OCI-LY1 (cell line): ENCODE measurements at regions not wholly inside any gene's neighbourhood (a gene's known extent, or its start where the extent isn't known, plus 50 kb on each side); places are given as distances from the start of the nearest gene placed in this dataset.

Experiments
- H2AFZ ChIP-seq: fragments of 200-600 bp; sonication (generic), shearing (Covaris generic); 2 replicates; pipeline ENCODE4 v1.6.0; 2014; ENCODE audit warnings: antibody characterized with exemption, mild to moderate bottlenecking, low read length
- H3F3A ChIP-seq: fragments of 200-600 bp; sonication (generic), shearing (Covaris generic); 2 replicates; pipeline ENCODE4 v1.6.0; 2014; ENCODE audit warnings: mild to moderate bottlenecking, antibody characterized with exemption, low read length, moderate library complexity; ENCODE audit not compliant: insufficient read depth
- H3K27ac ChIP-seq: fragments of 200-600 bp; sonication (generic); 2 replicates; pipeline ENCODE4 v1.5.1; 2014; ENCODE audit warnings: low read length, mixed run types, mild to moderate bottlenecking, low read depth; ENCODE audit not compliant: poor library complexity, severe bottlenecking
- H3K27me3 ChIP-seq: fragments of 200-600 bp; sonication (generic); 2 replicates; pipeline ENCODE4 v1.6.0; 2014; ENCODE audit warnings: antibody characterized with exemption, mild to moderate bottlenecking, low read length, moderate library complexity; ENCODE audit not compliant: insufficient read depth
- H3K36me3 ChIP-seq: fragments of 200-600 bp; sonication (generic); 2 replicates; pipeline ENCODE4 v1.6.1; 2014; ENCODE audit warnings: mild to moderate bottlenecking, antibody characterized with exemption, low read length, moderate library complexity, mixed read lengths; ENCODE audit not compliant: insufficient read depth
- H3K4me1 ChIP-seq: fragments of 200-600 bp; sonication (generic); 2 replicates; pipeline ENCODE4 v1.5.1; 2014; ENCODE audit warnings: mild to moderate bottlenecking, low read length, moderate library complexity; ENCODE audit not compliant: insufficient read depth, severe bottlenecking
- H3K4me2 ChIP-seq: fragments of 200-600 bp; sonication (generic), shearing (Covaris generic); 2 replicates; pipeline ENCODE4 v1.6.1; 2014; ENCODE audit warnings: low read length
- H3K4me3 ChIP-seq: fragments of 200-600 bp; sonication (generic); 2 replicates; pipeline ENCODE4 v1.5.1; 2014; ENCODE audit warnings: low read length, low read depth, mild to moderate bottlenecking, mixed read lengths; ENCODE audit not compliant: poor library complexity, severe bottlenecking
- H3K79me2 ChIP-seq: fragments of 200-600 bp; shearing (Covaris generic); 2 replicates; pipeline ENCODE4 v1.6.1; 2016; ENCODE audit warnings: mixed run types, low read length, mixed read lengths; ENCODE audit not compliant: insufficient read depth
- H3K9ac ChIP-seq: fragments of 200-600 bp; sonication (generic), shearing (Covaris generic); 2 replicates; pipeline ENCODE4 v1.6.1; 2014; ENCODE audit warnings: mild to moderate bottlenecking, low read length, mixed read lengths
- H3K9me2 ChIP-seq: fragments of 200-600 bp; sonication (generic), shearing (Covaris generic); 2 replicates; pipeline ENCODE4 v1.6.1; 2014; ENCODE audit warnings: low read depth, mild to moderate bottlenecking, low read length, mixed read lengths
- H3K9me3 ChIP-seq: fragments of 200-600 bp; shearing (Covaris generic); 2 replicates; pipeline ENCODE4 v1.6.1; 2014; ENCODE audit warnings: low read length, mixed read lengths
- H4K20me1 ChIP-seq: fragments of 200-600 bp; sonication (generic), shearing (Covaris generic); 2 replicates; pipeline ENCODE4 v1.6.0; 2016; ENCODE audit warnings: mild to moderate bottlenecking, low read length; ENCODE audit not compliant: insufficient read depth
- EZH2 ChIP-seq: fragments of 200-600 bp; sonication (generic), shearing (Covaris generic); IDR thresholded peaks from 2 replicates; pipeline ENCODE4 v1.8.0; 2017; ENCODE audit warnings: borderline replicate concordance, mixed run types, mild to moderate bottlenecking, antibody characterized with exemption, low read length, moderate library complexity, mixed read lengths
- TF ChIP-seq, protein P1 (sequence below): fragments of 200-600 bp; sonication (generic), shearing (Covaris generic); IDR thresholded peaks from 2 replicates; pipeline ENCODE4 v1.5.1; 2017; ENCODE audit warnings: mild to moderate bottlenecking, antibody characterized with exemption, low read length, moderate library complexity, mixed read lengths

DNA sequence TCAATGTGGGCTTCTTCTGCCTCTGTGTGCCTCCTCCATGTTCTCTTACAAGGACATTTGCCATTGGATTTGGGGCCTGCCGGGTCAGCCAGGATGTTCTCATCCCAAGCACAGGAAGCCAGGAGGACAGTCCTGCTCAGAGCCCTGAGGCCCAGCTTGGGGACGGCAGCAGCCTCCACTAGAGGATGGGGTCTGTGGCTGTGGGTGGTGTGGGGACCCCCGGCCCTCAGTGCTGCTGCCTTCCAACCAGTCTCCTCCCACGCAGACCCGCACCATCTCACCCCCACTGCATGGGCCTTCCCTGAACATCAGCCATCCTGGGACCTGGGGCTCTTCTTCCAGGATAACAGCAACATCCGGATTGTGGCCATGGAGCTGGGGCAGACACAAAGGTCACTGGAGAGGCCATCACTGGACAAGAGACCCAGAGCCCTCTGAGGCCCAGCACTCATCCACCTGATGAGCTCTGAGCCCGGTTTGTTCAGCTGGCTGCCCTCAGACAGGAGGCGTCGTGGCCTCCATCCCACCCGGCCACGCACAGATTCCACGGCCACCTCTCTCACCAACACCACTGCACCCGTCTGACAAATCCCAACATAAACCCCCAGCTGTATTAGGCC, 56.5 kb upstream of the C14orf180 start:
- TF ChIP-seq, protein P1, sequence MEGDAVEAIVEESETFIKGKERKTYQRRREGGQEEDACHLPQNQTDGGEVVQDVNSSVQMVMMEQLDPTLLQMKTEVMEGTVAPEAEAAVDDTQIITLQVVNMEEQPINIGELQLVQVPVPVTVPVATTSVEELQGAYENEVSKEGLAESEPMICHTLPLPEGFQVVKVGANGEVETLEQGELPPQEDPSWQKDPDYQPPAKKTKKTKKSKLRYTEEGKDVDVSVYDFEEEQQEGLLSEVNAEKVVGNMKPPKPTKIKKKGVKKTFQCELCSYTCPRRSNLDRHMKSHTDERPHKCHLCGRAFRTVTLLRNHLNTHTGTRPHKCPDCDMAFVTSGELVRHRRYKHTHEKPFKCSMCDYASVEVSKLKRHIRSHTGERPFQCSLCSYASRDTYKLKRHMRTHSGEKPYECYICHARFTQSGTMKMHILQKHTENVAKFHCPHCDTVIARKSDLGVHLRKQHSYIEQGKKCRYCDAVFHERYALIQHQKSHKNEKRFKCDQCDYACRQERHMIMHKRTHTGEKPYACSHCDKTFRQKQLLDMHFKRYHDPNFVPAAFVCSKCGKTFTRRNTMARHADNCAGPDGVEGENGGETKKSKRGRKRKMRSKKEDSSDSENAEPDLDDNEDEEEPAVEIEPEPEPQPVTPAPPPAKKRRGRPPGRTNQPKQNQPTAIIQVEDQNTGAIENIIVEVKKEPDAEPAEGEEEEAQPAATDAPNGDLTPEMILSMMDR = no peak
- TF ChIP-seq EZH2 = no peak
- H3K27me3 ChIP-seq = no peaks in the 10 kb centered on the region
- H3K79me2 ChIP-seq = no peaks in the 10 kb centered on the region
- no peak overlapping the region for H3K4me2 ChIP-seq
- H2AFZ ChIP-seq = no peak overlapping the region
- H4K20me1 ChIP-seq = no peaks in the 10 kb centered on the region
- no peak overlapping the region for H3K27ac ChIP-seq
- no peak overlapping the region for H3K4me3 ChIP-seq
- H3F3A ChIP-seq = no peaks in the 10 kb centered on the region
- H3K9me3 ChIP-seq = no peaks in the 10 kb centered on the region
- H3K9me2 ChIP-seq = no peaks in the 10 kb centered on the region
- H3K4me1 ChIP-seq = no peaks in the 10 kb centered on the region
- no peaks in the 10 kb centered on the region for H3K36me3 ChIP-seq
- H3K9ac ChIP-seq = no peak overlapping the region

DNA sequence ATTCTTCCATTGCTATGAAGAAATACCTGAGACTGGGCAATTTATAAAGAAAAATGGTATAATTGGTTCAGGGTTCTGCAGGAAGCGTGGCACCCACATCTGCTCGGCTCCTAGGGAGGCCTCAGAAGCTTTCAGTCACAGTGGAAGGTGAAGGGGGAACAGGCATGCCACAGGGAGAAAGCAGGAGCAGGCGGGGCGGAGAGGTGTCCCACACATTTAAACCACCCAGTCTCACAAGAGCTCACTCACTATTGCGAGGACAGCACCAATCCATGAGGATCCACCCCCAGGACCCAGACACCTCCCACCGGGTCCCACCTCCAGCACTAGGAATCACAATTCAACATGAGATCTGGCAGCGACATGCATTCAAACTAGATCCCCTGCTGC, 56.0 kb upstream of the C14orf180 start:
- Histone ChIP-seq H3K4me3 (no peak overlapping the region), H3K27ac (no peak overlapping the region), H4K20me1 (no peaks in the 10 kb centered on the region), H3F3A (no peaks in the 10 kb centered on the region), H3K4me2 (no peak overlapping the region), H3K27me3 (no peaks in the 10 kb centered on the region), H3K4me1 (no peaks in the 10 kb centered on the region), H3K9me3 (no peaks in the 10 kb centered on the region), H2AFZ (no peak overlapping the region), H3K9ac (no peak overlapping the region), H3K9me2 (no peaks in the 10 kb centered on the region), H3K79me2 (no peaks in the 10 kb centered on the region), H3K36me3 (no peaks in the 10 kb centered on the region)
- no peak for TF ChIP-seq EZH2
- TF ChIP-seq, protein P1 = no peak

DNA sequence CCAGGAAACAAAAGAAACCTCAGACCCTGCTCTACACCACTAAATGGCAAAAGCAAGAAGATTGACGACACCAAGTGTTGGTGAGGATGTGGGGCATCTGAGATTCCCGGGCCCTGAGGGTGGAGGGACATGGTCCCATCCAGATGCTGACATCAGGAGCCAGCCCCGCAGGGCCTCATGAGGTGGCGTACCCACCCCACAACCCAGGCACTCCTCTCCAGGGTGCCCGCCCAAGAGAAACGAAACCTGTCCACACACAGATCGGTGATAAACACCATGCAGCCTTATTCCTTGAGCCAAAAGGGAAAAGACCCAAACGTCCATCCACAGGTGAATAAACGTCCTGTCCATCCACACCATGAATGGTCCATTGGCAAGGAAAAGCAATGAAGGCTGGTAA, 54.8 kb upstream of the C14orf180 start:
- H3K9ac ChIP-seq = no peak overlapping the region
- TF ChIP-seq EZH2 = no peak
- TF ChIP-seq, protein P1 = no peak
- no peaks in the 10 kb centered on the region for H3F3A ChIP-seq
- H3K27ac ChIP-seq = no peak overlapping the region
- H3K4me2 ChIP-seq = no peak overlapping the region
- H3K27me3 ChIP-seq = no peaks in the 10 kb centered on the region
- no peaks in the 10 kb centered on the region for H3K4me1 ChIP-seq
- no peak overlapping the region for H3K4me3 ChIP-seq
- H3K79me2 ChIP-seq = no peaks in the 10 kb centered on the region
- no peaks in the 10 kb centered on the region for H3K9me2 ChIP-seq
- H3K9me3 ChIP-seq = no peaks in the 10 kb centered on the region
- no peaks in the 10 kb centered on the region for H3K36me3 ChIP-seq
- H2AFZ ChIP-seq = no peak overlapping the region
- H4K20me1 ChIP-seq = no peaks in the 10 kb centered on the region
